AG09309 (cell line): ENCODE measurements at regions not wholly inside any gene's neighbourhood (a gene's known extent, or its start where the extent isn't known, plus 50 kb on each side); places are given as distances from the start of the nearest gene placed in this dataset.

Source experiments
- DNase-seq: peaks from one replicate; pipeline ENCODE4 v3.0.0-alpha.2; 2010; ENCODE audit warnings: low read depth
- H3K4me3 ChIP-seq: 2 replicates; pipeline ENCODE4 v1.5.1; 2011; ENCODE audit warnings: mild to moderate bottlenecking, low read depth, low read length, moderate library complexity; ENCODE audit not compliant: control insufficient read depth
- CTCF ChIP-seq: IDR thresholded peaks from 2 replicates; pipeline ENCODE4 v1.5.1; 2011; ENCODE audit warnings: mild to moderate bottlenecking, low read depth, low read length, inconsistent platforms; ENCODE audit not compliant: insufficient read depth, control insufficient read depth; ENCODE audit errors: missing control alignments

DNA sequence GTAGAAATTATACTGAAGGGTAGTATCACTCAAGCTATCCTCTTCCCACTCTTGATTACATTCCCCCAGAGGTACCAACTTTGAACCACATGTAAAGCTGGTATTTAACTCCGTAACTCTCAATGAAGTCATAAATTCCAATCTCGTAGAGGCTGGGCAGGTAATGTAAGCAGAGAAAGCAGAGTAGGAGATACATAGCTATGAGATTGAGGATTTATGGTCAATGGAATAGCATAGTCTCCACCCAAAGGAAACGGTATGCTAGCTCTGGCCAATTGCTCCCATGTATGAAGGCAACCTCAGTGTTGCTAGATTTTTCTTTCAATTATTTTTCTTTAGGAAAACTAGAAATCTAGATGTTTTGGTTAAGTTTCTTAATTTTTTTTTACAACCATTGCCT is 163.1 kb upstream of the NRIP1 start:
- no peak for TF ChIP-seq CTCF
- H3K4me3 ChIP-seq, result no peak overlapping the region
- no peak for DNase-seq

DNA sequence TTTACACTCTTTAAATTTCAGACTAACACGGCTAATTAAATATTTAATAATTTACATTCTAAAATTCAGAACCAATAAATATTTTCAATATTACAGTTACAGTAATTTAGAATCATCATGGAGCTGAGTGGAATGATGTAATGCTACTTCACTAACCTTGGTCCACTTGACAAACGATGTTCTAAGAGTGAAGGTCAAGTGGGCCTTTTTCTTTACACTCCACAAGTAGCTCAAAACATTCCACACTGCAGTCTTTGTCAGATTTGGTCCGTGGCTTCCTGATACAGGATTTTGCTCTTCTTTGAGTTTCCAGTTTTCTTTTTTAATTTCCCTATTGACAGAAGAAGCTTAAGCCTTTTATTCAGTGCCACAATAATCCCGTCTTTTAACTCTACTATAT is 164.6 kb upstream of the NRIP1 start:
- H3K4me3 ChIP-seq, result no peak overlapping the region

GRCh38 chr21:15233611-15234010 is 168.8 kb upstream of the NRIP1 start:
- no peak overlapping the region for H3K4me3 ChIP-seq
- TF ChIP-seq CTCF, result no peak
- no peak for DNase-seq

More for the DNA sequence above, 164.6 kb upstream of the NRIP1 start:
- TF ChIP-seq CTCF, result no peak
- no peak for DNase-seq

GRCh38 chr21:15236111-15236510 is 171.3 kb upstream of the NRIP1 start:
- no peak for DNase-seq
- TF ChIP-seq CTCF, result no peak
- H3K4me3 ChIP-seq, result no peak overlapping the region

DNA sequence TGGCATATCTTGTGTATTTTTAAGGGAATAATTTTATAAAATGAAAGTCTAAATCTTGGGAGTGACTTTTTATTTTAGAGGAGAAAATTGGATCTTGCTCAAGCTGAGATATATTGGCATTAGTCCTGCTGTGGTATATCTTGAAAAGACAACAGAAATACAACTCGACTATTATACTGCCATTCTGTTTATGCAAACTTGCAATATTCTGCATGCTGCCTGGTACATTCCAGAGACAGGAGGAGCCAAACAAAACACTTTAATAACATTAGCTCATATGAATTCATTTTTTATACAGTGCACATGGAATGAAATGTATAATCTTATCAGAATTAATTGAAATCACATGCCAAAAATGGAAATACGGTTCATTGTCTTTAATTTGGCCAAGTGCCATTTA is 176.0 kb upstream of the NRIP1 start:
- DNase-seq, result no peak
- TF ChIP-seq CTCF, result no peak

DNA sequence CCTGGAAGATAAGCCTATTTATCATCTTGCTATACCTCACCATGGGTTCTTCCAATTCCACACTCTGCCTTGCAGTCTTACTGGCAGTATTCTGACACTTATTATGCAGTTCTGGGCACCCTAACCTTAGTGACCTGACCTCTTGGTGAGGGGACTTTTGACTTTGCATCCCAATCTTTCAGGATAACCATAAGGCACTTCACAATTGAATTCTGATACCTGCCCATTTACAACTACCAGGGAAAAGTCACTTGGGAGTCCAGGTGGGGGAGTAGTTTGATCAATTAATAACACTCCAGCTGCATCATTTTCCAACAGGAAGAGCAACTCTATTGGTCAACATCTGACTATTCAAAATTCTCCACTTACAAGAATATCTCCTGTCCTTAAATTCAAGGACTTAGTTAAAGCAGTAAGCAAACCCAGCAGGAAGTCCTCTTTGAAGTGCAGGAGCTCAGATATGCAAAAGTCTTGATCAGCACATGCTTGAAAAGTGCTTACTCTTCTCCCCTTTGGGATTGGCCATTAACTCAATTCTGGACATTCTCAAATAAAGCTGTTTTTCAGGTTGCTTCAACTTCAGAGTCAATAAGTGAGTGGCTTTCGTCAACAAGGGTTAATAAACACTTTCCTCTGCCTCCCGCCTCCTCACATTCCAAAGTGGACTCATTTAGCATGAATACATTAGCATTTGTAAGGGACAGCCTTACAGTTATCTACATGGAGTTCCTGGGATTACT is 177.4 kb upstream of the NRIP1 start:
- no peak overlapping the region for H3K4me3 ChIP-seq
- TF ChIP-seq CTCF, result no peak
- DNase-seq, result no peak

More for the DNA sequence above, 176.0 kb upstream of the NRIP1 start:
- no peak overlapping the region for H3K4me3 ChIP-seq
